ENCODE measurements at regions not wholly inside any gene's neighbourhood (a gene's known extent, or its start where the extent isn't known, plus 50 kb on each side); places are given as distances from the start of the nearest gene placed in this dataset.

- DNase-seq, result no peak
Measured at GRCh38 chr10:128780156-128780761, 654.0 kb upstream of the MKI67 start.

DNA sequence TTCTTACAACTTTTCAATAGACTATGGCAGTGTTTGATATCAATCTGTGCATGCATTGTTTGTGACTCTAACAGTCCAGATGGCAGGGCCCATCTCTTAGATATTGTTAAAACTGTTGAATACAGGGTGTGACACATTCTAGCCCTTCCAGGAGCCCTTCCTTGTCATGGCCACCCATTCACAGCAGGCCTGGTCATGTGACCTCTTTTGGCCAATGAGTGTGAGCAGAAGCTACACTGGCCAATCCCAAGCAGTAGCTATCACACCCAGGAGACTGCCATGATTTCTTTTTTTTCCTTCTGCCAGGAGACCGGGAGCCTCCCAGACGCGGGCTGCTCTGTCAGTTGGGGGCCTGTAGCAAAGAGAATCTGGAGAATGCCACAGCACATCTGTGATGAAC lies 655.4 kb upstream of the MKI67 start:
- no peak for DNase-seq

DNA sequence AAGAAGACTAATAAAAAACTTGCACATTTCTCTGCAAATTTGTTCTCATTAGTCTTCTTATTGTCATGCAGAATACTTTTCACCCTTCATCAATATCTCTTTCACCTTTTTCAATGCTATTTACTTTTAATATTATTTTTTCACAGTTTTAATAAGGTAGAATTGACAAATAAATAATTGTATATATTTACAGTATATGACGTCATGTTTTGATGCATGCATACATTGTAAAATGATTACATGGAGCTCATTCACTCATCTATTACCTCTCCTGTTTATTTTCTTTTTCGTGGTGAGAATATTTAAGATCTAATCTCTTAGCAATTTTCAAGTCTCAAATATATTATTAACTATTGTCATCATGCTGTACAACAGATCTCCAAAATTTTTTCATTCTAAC lies 658.2 kb upstream of the MKI67 start:
- no peak for DNase-seq

DNA sequence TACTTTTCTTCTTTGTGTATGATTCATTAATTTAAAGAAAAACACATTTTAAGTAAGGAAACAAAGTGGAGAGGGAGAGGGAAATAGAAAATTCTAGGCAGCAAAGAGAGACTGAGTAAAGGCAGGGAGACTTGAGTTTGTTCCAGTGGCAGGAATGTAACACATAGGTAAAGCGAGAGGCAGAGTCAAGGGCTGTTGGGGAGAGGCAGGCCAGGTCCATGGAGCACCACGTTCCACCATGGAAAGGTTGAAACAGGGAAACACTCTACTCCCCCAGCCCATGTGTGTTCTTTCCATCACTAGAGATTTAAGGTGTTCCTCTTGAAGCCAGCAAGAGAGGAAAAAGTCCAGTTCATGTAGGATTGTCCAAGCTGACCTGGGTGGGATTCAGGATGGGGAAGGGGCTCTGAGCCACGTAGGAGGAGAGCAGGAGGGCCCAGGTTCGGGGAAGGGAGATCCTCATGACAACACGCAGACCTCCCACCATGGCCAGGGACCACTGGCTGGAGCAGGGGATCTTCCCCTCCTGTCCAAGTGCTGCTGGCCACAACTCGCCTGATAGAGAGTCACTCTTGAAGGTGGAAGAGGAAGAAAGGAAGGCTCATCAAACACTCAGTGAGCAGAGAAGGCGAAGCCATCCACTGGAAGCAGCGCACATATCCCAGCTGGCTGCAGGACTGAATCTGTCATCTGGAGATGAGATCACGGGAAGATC lies 666.4 kb upstream of the MKI67 start:
- no peak for DNase-seq

DNA sequence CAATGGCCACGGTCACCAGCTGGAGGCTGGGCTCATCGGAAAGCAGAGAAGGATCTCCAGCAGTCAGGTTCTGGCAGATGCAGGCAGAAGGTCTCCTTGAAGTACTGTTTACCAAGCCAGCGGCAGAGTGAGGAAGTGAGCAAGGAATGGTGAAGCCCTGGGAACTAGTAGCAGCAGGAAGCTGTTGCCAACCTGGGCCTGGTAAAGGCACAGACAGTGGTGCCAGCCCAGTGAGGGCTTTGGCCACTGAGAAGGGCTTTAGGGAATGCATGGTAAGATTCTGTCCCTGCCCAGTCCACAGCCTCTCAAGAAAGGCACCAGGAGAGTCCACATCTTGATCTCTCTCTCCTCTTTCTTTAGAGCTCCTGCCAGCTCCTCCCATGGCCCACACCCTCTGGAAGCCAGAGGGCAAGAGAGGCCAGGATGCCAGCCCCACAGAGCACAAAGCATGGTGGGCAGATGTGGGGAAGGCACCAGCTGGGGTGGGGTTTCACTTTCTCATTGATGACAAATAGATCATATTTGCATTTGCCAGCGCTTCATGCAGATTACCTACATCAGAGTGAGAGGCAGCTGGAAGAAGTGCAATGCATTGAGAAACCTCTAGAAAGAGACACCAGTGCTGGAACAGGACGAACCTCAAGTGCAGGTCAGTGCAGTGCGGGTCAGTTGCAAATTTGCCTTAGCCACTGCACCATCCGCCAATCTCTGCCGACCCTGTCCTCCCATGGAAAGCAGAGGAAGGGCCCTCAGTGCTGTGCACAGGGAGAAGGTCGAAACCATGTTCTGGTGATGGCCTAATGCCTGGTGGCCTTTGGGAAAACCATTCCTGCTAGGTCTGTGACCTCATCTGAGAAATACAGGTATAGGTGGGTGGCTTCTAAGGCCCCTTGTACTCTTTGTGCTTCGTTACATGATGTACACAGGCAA lies 667.8 kb upstream of the MKI67 start:
- DNase-seq, result no peak

GRCh38 chr10:128796396-128796912 lies 670.2 kb upstream of the MKI67 start:
- DNase-seq, result no peak

DNA sequence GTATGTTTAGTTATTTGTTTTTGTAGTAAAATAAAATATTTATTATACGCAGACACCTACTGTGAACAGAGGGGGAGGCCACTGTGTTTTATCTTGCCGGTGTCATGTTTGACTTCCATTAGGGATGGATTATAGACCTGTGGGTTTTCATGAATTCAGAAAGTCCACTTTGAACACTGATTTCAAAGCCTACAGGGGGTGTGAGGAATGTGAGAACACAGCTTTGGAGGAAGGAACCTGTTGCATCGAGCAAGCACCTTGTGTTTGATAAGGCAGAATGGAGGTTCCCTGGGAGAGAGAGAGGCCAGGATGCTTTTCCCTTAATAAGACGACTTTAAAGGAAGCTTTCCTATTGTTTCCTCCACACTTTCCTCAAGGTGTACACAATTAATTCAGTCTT lies 665.0 kb upstream of the MGMT start:
- DNase-seq, result no peak

DNA sequence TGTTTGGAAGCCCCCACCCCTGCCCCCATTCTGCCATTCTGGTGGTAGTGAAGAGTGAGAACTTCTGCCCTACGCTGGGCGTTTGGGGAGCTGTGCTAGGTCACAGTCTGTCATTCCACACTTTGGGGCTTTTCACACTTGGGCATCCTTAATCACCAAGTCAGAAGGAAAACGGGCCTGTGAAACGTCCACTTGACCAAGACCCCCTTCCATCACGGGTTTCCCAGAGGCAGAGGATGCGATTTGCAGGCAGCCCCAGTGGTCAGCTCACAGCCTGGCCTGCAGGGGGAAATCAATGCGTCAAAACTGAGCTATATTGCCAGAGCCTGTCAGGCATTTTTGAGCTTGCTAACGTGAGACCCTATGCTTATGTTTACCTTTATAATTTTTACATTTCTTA lies 663.3 kb upstream of the MGMT start:
- no peak for DNase-seq

- no peak for DNase-seq
Measured at GRCh38 chr10:128804411-128804810, 662.6 kb upstream of the MGMT start.

- DNase-seq, result no peak
Measured at GRCh38 chr10:128808921-128809440, 658.1 kb upstream of the MGMT start.

- no peak for DNase-seq
Measured at GRCh38 chr10:128811511-128811910, 655.5 kb upstream of the MGMT start.

DNA sequence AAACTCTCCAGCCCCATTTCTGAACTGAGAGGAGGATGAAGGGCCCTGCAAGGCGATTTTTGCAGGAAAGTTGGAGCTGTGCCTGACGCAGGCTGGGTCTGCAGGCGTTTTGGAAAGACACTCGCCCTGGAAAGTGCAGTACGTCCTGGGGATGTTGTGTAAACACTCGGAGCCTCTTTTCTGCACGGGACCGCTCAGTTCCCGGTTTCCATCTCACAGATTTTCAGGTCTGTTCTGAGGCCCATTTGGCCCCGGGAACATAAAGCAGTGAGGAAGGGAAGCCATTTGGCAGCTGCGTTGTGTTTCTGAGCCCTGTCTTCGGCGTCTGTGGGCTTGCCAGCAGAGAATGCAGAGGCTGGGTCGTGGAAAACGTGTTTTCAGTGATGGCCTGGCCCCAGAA lies 655.0 kb upstream of the MGMT start:
- DNase-seq, result no peak

DNA sequence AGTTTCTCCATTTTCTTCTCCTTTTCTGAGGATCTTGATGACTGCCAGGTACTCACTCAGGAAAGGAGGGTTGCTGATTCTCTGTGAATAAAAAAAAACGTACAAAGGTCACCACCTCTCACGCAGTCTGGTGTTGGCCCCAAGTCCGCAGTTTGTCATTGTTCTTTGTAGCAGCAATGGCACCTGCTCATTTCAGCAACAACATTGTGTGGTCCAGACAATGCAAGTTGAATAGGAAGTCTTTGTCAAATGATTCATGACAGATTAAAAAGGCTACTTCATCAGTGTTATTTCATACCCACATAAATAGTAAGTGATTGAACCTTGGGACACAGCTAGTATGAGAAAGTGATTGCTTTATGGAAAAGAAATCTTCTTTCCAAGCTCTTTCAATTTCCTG lies 653.5 kb upstream of the MGMT start:
- no peak for DNase-seq

- DNase-seq, result no peak
Measured at GRCh38 chr10:128814024-128814423, 653.0 kb upstream of the MGMT start.

- DNase-seq, result no peak
Measured at GRCh38 chr10:128814782-128815181, 652.3 kb upstream of the MGMT start.

- no peak for DNase-seq
Measured at GRCh38 chr10:128816726-128817125, 650.3 kb upstream of the MGMT start.

- DNase-seq, result no peak
Measured at GRCh38 chr10:128817636-128818035, 649.4 kb upstream of the MGMT start.

DNA sequence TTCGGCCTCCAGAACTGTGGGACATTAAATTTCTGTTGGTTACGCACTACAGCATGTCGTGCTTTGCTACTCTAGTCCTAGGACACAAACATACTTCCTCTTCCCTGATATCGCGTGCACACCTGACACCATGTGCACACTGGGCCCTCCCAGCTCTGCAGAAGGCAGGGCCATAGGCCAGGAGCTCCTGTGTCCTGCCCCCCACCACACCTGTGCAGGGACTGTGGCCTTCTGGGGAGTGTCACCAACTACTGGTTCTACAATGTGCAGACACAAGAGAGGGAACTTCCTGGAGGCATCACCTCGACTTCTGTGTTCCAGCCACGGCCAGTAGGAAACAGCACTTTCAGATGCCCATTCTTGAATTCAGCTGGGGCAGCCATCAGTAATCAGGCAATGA lies 646.4 kb upstream of the MGMT start:
- no peak for DNase-seq

DNA sequence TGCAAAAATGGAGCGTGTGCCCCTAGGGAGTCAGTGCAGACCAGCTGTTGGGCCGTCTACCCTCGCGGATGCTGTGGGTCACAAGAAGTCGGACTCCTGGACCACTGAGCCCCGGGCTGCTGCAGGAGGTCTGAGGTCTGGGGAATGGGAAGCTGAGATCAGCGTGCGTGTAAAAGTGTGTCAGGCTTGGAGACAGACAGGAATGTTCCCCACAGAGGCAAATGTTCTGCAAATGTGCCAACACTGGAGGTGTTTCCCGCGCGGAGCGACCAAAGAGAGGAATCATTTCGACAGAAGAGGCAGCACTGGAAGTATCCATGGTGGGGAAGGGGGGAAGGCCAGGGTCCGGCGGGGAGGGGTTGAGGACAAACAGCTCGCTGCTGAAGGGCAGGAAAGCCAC lies 643.8 kb upstream of the MGMT start:
- no peak for DNase-seq

DNA sequence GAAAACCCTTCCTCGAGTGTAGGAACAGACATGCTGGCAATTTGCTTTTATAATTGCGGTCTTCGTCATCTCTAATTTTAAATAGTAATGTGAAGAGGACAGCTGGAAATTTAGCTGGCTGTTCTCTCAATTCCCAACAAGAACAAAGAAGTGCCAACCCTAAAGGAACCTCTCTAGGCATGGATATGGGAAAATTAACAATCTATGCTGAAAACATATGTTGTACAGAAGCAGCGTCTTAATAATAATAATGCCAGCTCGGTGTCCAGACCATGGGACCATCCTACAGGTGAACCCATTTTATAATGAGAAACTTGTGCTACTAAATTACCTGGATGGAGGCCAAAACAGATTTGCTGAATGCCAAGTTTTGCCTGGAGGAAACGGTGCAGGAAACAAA lies 641.4 kb upstream of the MGMT start:
- DNase-seq, result no peak

- no peak for DNase-seq
Measured at GRCh38 chr10:128833671-128834070, 633.4 kb upstream of the MGMT start.

DNA sequence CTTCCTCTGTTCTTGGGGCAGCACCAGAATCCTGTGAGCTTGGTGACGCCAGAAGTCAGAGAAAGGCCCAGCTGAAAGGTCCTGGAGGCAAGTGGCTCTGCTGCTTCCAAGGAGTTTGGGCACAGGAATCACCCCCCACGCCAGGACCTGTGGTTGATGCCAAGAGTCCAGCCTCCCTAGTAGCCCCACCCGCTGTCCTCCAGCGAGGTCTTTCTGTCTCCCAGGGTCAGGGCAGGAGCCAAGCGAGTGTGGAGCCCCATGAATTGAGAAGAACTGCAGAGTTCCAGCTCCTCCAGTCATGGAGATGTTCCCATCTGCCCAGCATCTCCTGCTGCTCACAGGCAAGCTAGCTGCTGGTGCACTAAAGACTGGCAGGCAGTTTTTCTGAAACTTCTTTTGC lies 631.7 kb upstream of the MGMT start:
- DNase-seq, result no peak

DNA sequence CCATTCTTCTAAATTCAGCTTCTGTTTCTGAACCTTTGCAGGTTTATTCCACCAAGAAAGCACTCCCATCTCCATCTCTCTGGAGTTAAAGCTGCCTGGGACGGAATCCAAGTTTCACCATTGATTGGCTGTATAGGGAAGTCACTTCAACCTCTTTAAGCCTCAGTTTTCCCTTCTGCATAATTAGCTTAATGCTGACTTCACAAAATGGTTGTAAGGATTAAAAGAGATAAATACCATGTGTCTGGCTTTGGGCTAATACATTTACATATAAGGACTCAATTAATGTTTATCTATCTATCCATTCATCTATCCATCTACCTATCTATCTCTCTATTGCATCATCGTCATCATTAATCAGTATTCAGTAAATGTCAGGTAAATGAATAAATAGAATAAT lies 629.6 kb upstream of the MGMT start:
- DNase-seq, result no peak
